Gastroesophageal sphincter (tissue), 3 donors: ENCODE measurements at regions not wholly inside any gene's neighbourhood (a gene's known extent, or its start where the extent isn't known, plus 50 kb on each side); places are given as distances from the start of the nearest gene placed in this dataset.

Source experiments
- CTCF ChIP-seq, 4 experiments: fragments of 200-600 bp in 2 of 4; fragments of 450-650 bp in 2 of 4; sonication (generic) in 1 of 4; IDR thresholded peaks; one replicate each; pipeline ENCODE4 v1.5.1; 2017 to 2019; ENCODE audit warnings: antibody characterized with exemption in 4 of 4, mild to moderate bottlenecking in 2 of 4, moderate library complexity in 2 of 4
- EP300 ChIP-seq: sonication (generic); formaldehyde crosslinking; IDR thresholded peaks from one replicate; pipeline ENCODE4 v1.6.1; 2017; ENCODE audit warnings: antibody characterized with exemption, mild to moderate bottlenecking
- POLR2A ChIP-seq, 2 donors: fragments of 450-650 bp; IDR thresholded peaks; one replicate each; pipeline ENCODE4 v1.6.1; 2017; ENCODE audit warnings: antibody characterized with exemption in 2 of 2, mild to moderate bottlenecking in 2 of 2, moderate library complexity in 1 of 2

GRCh38 chr2:78020491-78020890 is 498.3 kb upstream of the LRRTM4 start:
- no peak for TF ChIP-seq CTCF (IDR thresholded peaks at IDR 0.05)
- no peak for TF ChIP-seq EP300
- no peak for TF ChIP-seq POLR2A (IDR thresholded peaks at IDR 0.05)
